ENCODE measurements at regions not wholly inside any gene's neighbourhood (a gene's known extent, or its start where the extent isn't known, plus 50 kb on each side); places are given as distances from the start of the nearest gene placed in this dataset.

GRCh38 chr1:82048596-82048995 lies 247.9 kb downstream of the ADGRL2 start:
- no peak overlapping the region for H3K4me3 ChIP-seq (ENCODE audit: low read length in 3 of 3)
- intact Hi-C loops (cut with DNase I) = no loop called here
- DNase-seq = no peak
- H3K9me3 ChIP-seq (ENCODE audit: control insufficient read depth in 2 of 3, insufficient read depth in 1 of 3, low read length in 3 of 3) = no peaks in the 10 kb centered on the region
- no peaks in the 10 kb centered on the region for H3K36me3 ChIP-seq (ENCODE audit: control insufficient read depth in 2 of 3, insufficient read depth in 3 of 3, low read length in 3 of 3)
- no peak overlapping the region for H3K9ac ChIP-seq (ENCODE audit: low read length in 3 of 3)
- H3K4me1 ChIP-seq (ENCODE audit: control insufficient read depth in 2 of 3, insufficient read depth in 2 of 3, low read depth in 1 of 3, low read length in 3 of 3) = no peaks in the 10 kb centered on the region
- H3K27me3 ChIP-seq (ENCODE audit: control insufficient read depth, insufficient read depth, low read length) = no peaks in the 10 kb centered on the region
- TF ChIP-seq CTCF (IDR thresholded peaks at IDR 0.05; ENCODE audit: borderline replicate concordance, extremely low read depth, insufficient read depth) = no peak
- H3K27ac ChIP-seq (ENCODE audit: low read depth in 2 of 2, low read length in 2 of 2) = no peak overlapping the region
- FAIRE-seq = no peak

- Histone ChIP-seq H3K27me3 (ENCODE audit: control insufficient read depth, insufficient read depth, low read length) (no peaks in the 10 kb centered on the region), H3K4me3 (ENCODE audit: low read length in 3 of 3) (no peak overlapping the region), H3K27ac (ENCODE audit: low read depth in 2 of 2, low read length in 2 of 2) (no peak overlapping the region), H3K9me3 (ENCODE audit: control insufficient read depth in 2 of 3, insufficient read depth in 1 of 3, low read length in 3 of 3) (no peaks in the 10 kb centered on the region), H3K9ac (ENCODE audit: low read length in 3 of 3) (no peak overlapping the region), H3K36me3 (ENCODE audit: control insufficient read depth in 2 of 3, insufficient read depth in 3 of 3, low read length in 3 of 3) (no peaks in the 10 kb centered on the region), H3K4me1 (ENCODE audit: control insufficient read depth in 2 of 3, insufficient read depth in 2 of 3, low read depth in 1 of 3, low read length in 3 of 3) (no peaks in the 10 kb centered on the region)
- intact Hi-C loops (cut with DNase I) = no loop called here
- FAIRE-seq = no peak
- no peak for DNase-seq
- TF ChIP-seq CTCF (IDR thresholded peaks at IDR 0.05; ENCODE audit: borderline replicate concordance, extremely low read depth, insufficient read depth) = no peak
Measured at GRCh38 chr1:82045221-82045620, 244.5 kb downstream of the ADGRL2 start.

- FAIRE-seq (no peak), DNase-seq (no peak)
- Histone ChIP-seq H3K9ac (ENCODE audit: low read length in 3 of 3) (no peak overlapping the region), H3K36me3 (ENCODE audit: control insufficient read depth in 2 of 3, insufficient read depth in 3 of 3, low read length in 3 of 3) (no peaks in the 10 kb centered on the region), H3K27me3 (ENCODE audit: control insufficient read depth, insufficient read depth, low read length) (no peaks in the 10 kb centered on the region), H3K4me3 (ENCODE audit: low read length in 3 of 3) (no peak overlapping the region), H3K27ac (ENCODE audit: low read depth in 2 of 2, low read length in 2 of 2) (no peak overlapping the region), H3K9me3 (ENCODE audit: control insufficient read depth in 2 of 3, insufficient read depth in 1 of 3, low read length in 3 of 3) (no peaks in the 10 kb centered on the region), H3K4me1 (ENCODE audit: control insufficient read depth in 2 of 3, insufficient read depth in 2 of 3, low read depth in 1 of 3, low read length in 3 of 3) (no peaks in the 10 kb centered on the region)
- intact Hi-C loops (cut with DNase I) = no loop called here
- no peak for TF ChIP-seq CTCF (IDR thresholded peaks at IDR 0.05; ENCODE audit: borderline replicate concordance, extremely low read depth, insufficient read depth)
Measured at GRCh38 chr1:82044536-82044935, 243.8 kb downstream of the ADGRL2 start.

- no peaks in the 10 kb centered on the region for H3K9me3 ChIP-seq (ENCODE audit: control insufficient read depth in 2 of 3, insufficient read depth in 1 of 3, low read length in 3 of 3)
- no peak for TF ChIP-seq CTCF (IDR thresholded peaks at IDR 0.05; ENCODE audit: borderline replicate concordance, extremely low read depth, insufficient read depth)
- no peak for DNase-seq
- no peak overlapping the region for H3K9ac ChIP-seq (ENCODE audit: low read length in 3 of 3)
- FAIRE-seq = no peak
- intact Hi-C loops (cut with DNase I) = no loop called here
- no peaks in the 10 kb centered on the region for H3K27me3 ChIP-seq (ENCODE audit: control insufficient read depth, insufficient read depth, low read length)
- H3K4me3 ChIP-seq (ENCODE audit: low read length in 3 of 3) = no peak overlapping the region
- H3K4me1 ChIP-seq (ENCODE audit: control insufficient read depth in 2 of 3, insufficient read depth in 2 of 3, low read depth in 1 of 3, low read length in 3 of 3) = no peaks in the 10 kb centered on the region
- no peak overlapping the region for H3K27ac ChIP-seq (ENCODE audit: low read depth in 2 of 2, low read length in 2 of 2)
- H3K36me3 ChIP-seq (ENCODE audit: control insufficient read depth in 2 of 3, insufficient read depth in 3 of 3, low read length in 3 of 3) = no peaks in the 10 kb centered on the region
Measured at GRCh38 chr1:82044111-82044510, 243.4 kb downstream of the ADGRL2 start.
